Motor neuron (in vitro differentiated cells): ENCODE measurements at regions not wholly inside any gene's neighbourhood (a gene's known extent, or its start where the extent isn't known, plus 50 kb on each side); places are given as distances from the start of the nearest gene placed in this dataset.
A peak's percentile ranks its signal among the peaks of the same experiment; 100 is the strongest.

ENCODE experiments used
- ATAC-seq, 8 experiments: fragments of 200-7000 bp; cut with Tn5 transposase; replicated peaks in 6 of 8; 2 replicates each; pipeline ENCODE4 v1.8.0; 2021; ENCODE audit warnings: mild to moderate bottlenecking in 8 of 8, moderate library complexity in 8 of 8
- H3K27ac ChIP-seq, 2 donors: fragments of 250-450 bp; sonication (Bioruptor Pico); 2 replicates each; pipeline ENCODE4 v1.9.0; 2021; ENCODE audit warnings: antibody characterized with exemption in 2 of 2, mild to moderate bottlenecking in 2 of 2, moderate library complexity in 1 of 2
- H3K4me1 ChIP-seq, 2 donors: fragments of 250-450 bp; sonication (Bioruptor Pico); replicated peaks in 1 of 2; 2 replicates each; pipeline ENCODE4 v1.6.1; 2021; ENCODE audit warnings: antibody characterized with exemption in 2 of 2, mild to moderate bottlenecking in 2 of 2, moderate library complexity in 1 of 2
- H3K4me3 ChIP-seq, 5 donors: fragments of 250-450 bp; sonication (Bioruptor Pico); 2 replicates each; pipeline ENCODE4 v1.9.0; 2021; ENCODE audit warnings: antibody characterized with exemption in 5 of 5, mild to moderate bottlenecking in 5 of 5, moderate library complexity in 4 of 5
- WGBS, 10 experiments: fragments of 450-650 bp; shearing (Covaris generic); methylation state at CpG; one replicate each; pipeline ENCODE4 v1.0.0; 2022; 5-methylcytosine and 5-hydroxymethylcytosine counted together
- in situ Hi-C, 9 experiments: fragments of 400-800 bp; cut with MboI; loops; one replicate each; pipeline ENCODE4 v1.15.0; 2021; ENCODE audit warnings: low sequenced_read_pairs in 9 of 9, low pct_unique_long_range_greater_than_20kb in 2 of 9; ENCODE audit not compliant: unreplicated experiment in 9 of 9

- 39 to 100% (median 85%) methylated on average over 1 to 3 of the region's 3 CpGs; no CpG with 5 or more reads in 3 of the 10 experiments for WGBS, 10 experiments
- Histone ChIP-seq H3K27ac (no peak overlapping the region), H3K4me3 (no peak overlapping the region), H3K4me1 (peaks cover 0 to 4% of the 10 kb centered on the region in 2 donors)
- in situ Hi-C loops: no loop called here
- ATAC-seq: no peak
Observed at GRCh38 chr14:66404051-66404545, 82.1 kb upstream of the CCDC196 start.

GRCh38 chr14:66405158-66405557 is 81.0 kb upstream of the CCDC196 start:
- H3K4me1 ChIP-seq: peaks cover 0 to 4% of the 10 kb centered on the region in 2 donors
- H3K4me3 ChIP-seq: no peak overlapping the region
- ATAC-seq: peak in 7 of 8 experiments; percentile 15 to 99 (median 83)
- in situ Hi-C loops: no loop called here
- WGBS, 10 experiments: 0 to 100% (median 40%) methylated on average over 1 of the region's 1 CpG; no CpG with 5 or more reads in 5 of the 10 experiments
- H3K27ac ChIP-seq: no peak overlapping the region

GRCh38 chr14:66413901-66414300 is 72.3 kb upstream of the CCDC196 start:
- H3K27ac ChIP-seq: no peak overlapping the region
- in situ Hi-C loops: no loop called here
- ATAC-seq: peak in 5 of 8 experiments; percentile 89 to 99 (median 97)
- peaks cover 0 to 16% of the 10 kb centered on the region in 2 donors for H3K4me1 ChIP-seq
- H3K4me3 ChIP-seq: no peak overlapping the region

GRCh38 chr14:66414511-66414910 is 71.7 kb upstream of the CCDC196 start:
- Histone ChIP-seq H3K27ac (no peak overlapping the region), H3K4me1 (peaks cover 0 to 16% of the 10 kb centered on the region in 2 donors), H3K4me3 (no peak overlapping the region)
- in situ Hi-C loops: no loop called here
- ATAC-seq: peak in 3 of 8 experiments; percentile 41 to 51 (median 45)
- WGBS, 10 experiments: 40 to 100% (median 80%) methylated on average over 1 of the region's 1 CpG; no CpG with 5 or more reads in 3 of the 10 experiments

- WGBS, 10 experiments: 0 to 75% (median 64%) methylated on average over 1 to 2 of the region's 2 CpGs; no CpG with 5 or more reads in 2 of the 10 experiments
- in situ Hi-C loops: no loop called here
- Histone ChIP-seq H3K27ac (peak overlapping the region in 1 of 2 donors; percentile 56), H3K4me3 (no peak overlapping the region), H3K4me1 (peaks cover 8 to 13% of the 10 kb centered on the region in 2 donors)
- ATAC-seq: peak in 7 of 8 experiments; percentile 50 to 83 (median 72)
Observed at GRCh38 chr14:66420251-66421006, 65.7 kb upstream of the CCDC196 start.

- H3K4me1 ChIP-seq: peaks cover 8 to 13% of the 10 kb centered on the region in 2 donors
- ATAC-seq: peak in 4 of 8 experiments; percentile 9 to 87 (median 29)
- no peak overlapping the region for H3K27ac ChIP-seq
- H3K4me3 ChIP-seq: no peak overlapping the region
- WGBS, 10 experiments: 26 to 96% (median 81%) methylated on average over 2 to 6 of the region's 6 CpGs
- in situ Hi-C loops: no loop called here
Observed at GRCh38 chr14:66421990-66422946, 63.9 kb upstream of the CCDC196 start.

GRCh38 chr14:66425402-66425801 is 60.8 kb upstream of the CCDC196 start:
- no peak for ATAC-seq
- Histone ChIP-seq H3K27ac (no peak overlapping the region), H3K4me1 (peaks cover 3 to 4% of the 10 kb centered on the region in 2 donors), H3K4me3 (no peak overlapping the region)
- 52 to 93% (median 88%) methylated on average over 2 to 5 of the region's 5 CpGs; no CpG with 5 or more reads in 4 of the 10 experiments for WGBS, 10 experiments
- in situ Hi-C loops: no loop called here

- Histone ChIP-seq H3K27ac (no peak overlapping the region), H3K4me3 (no peak overlapping the region), H3K4me1 (no peaks in the 10 kb centered on the region)
- ATAC-seq: peak in 1 of 8 experiments; percentile 31
- in situ Hi-C loops: no loop called here
- WGBS, 10 experiments: 0 to 100% (median 96%) methylated on average over 1 to 2 of the region's 2 CpGs; no CpG with 5 or more reads in 1 of the 10 experiments
Observed at GRCh38 chr14:66426451-66426850, 59.7 kb upstream of the CCDC196 start.

- in situ Hi-C loops: no loop called here
- ATAC-seq: no peak
- no peak overlapping the region for H3K4me3 ChIP-seq
- WGBS, 10 experiments: 0 to 55% (median 40%) methylated on average over 1 of the region's 1 CpG; no CpG with 5 or more reads in 1 of the 10 experiments
- no peak overlapping the region for H3K27ac ChIP-seq
- no peaks in the 10 kb centered on the region for H3K4me1 ChIP-seq
Observed at GRCh38 chr14:66432334-66432733, 53.8 kb upstream of the CCDC196 start.

- Histone ChIP-seq H3K4me1 (no peaks in the 10 kb centered on the region), H3K27ac (no peak overlapping the region), H3K4me3 (no peak overlapping the region)
- WGBS, 10 experiments: 40 to 100% (median 86%) methylated on average over 1 to 2 of the region's 2 CpGs
- in situ Hi-C loops: no loop called here
- no peak for ATAC-seq
Observed at GRCh38 chr14:66434464-66434863, 51.7 kb upstream of the CCDC196 start.

GRCh38 chr14:66435683-66436082 is 50.5 kb upstream of the CCDC196 start:
- 14 to 100% (median 89%) methylated on average over 1 of the region's 1 CpG; no CpG with 5 or more reads in 3 of the 10 experiments for WGBS, 10 experiments
- no peak overlapping the region for H3K27ac ChIP-seq
- no peaks in the 10 kb centered on the region for H3K4me1 ChIP-seq
- no peak for ATAC-seq
- in situ Hi-C loops: no loop called here
- H3K4me3 ChIP-seq: no peak overlapping the region
